Forelimb muscle (tissue), 1 donor: ENCODE measurements at regions not wholly inside any gene's neighbourhood (a gene's known extent, or its start where the extent isn't known, plus 50 kb on each side); places are given as distances from the start of the nearest gene placed in this dataset.
"Not testable (repeated sequence)": the region's sequence is repeated elsewhere in the genome, so short reads cannot be mapped to it uniquely, and the experiment has no call there.

ENCODE experiments used
- DNase-seq: peaks from one replicate; pipeline ENCODE4 v3.0.0-alpha.2; 2013; ENCODE audit warnings: low read depth

- no peak for DNase-seq
Observed at GRCh38 chr2:761384-761783, 84.2 kb upstream of the TMEM18 start.

- no peak for DNase-seq
Observed at GRCh38 chr2:760001-760400, 82.8 kb upstream of the TMEM18 start.

GRCh38 chr2:758073-758820 is 81.0 kb upstream of the TMEM18 start:
- DNase-seq, result no peak

GRCh38 chr2:753123-753522 is 75.9 kb upstream of the TMEM18 start:
- no peak for DNase-seq

- no peak for DNase-seq
Observed at GRCh38 chr2:751474-751873, 74.3 kb upstream of the TMEM18 start.

GRCh38 chr2:750628-751027 is 73.4 kb upstream of the TMEM18 start:
- no peak for DNase-seq

- DNase-seq, result no peak
Observed at GRCh38 chr2:747762-748351, 70.7 kb upstream of the TMEM18 start.

- DNase-seq, result no peak
Observed at GRCh38 chr2:746697-747096, 69.5 kb upstream of the TMEM18 start.

GRCh38 chr2:744088-744487 is 66.9 kb upstream of the TMEM18 start:
- DNase-seq, result no peak

- DNase-seq, result no peak
Observed at GRCh38 chr2:742221-742620, 65.0 kb upstream of the TMEM18 start.

- no peak for DNase-seq
Observed at GRCh38 chr2:741195-741496, 63.9 kb upstream of the TMEM18 start.

GRCh38 chr2:740322-741194 is 63.4 kb upstream of the TMEM18 start:
- peak; percentile 14 for DNase-seq

- not testable (repeated sequence) for DNase-seq
Observed at GRCh38 chr2:739864-740321, 62.7 kb upstream of the TMEM18 start.

- DNase-seq, result no peak
Observed at GRCh38 chr2:736939-737338, 59.7 kb upstream of the TMEM18 start.

- no peak for DNase-seq
Observed at GRCh38 chr2:735670-736218, 58.5 kb upstream of the TMEM18 start.

GRCh38 chr2:734496-734895 is 57.3 kb upstream of the TMEM18 start:
- DNase-seq, result no peak

GRCh38 chr2:733495-733894 is 56.3 kb upstream of the TMEM18 start:
- no peak for DNase-seq

GRCh38 chr2:733001-733400 is 55.8 kb upstream of the TMEM18 start:
- no peak for DNase-seq

- DNase-seq, result no peak
Observed at GRCh38 chr2:731711-732110, 54.5 kb upstream of the TMEM18 start.

GRCh38 chr2:729376-729861 is 52.2 kb upstream of the TMEM18 start:
- no peak for DNase-seq

- DNase-seq, result no peak
Observed at GRCh38 chr2:728165-728564, 51.0 kb upstream of the TMEM18 start.

GRCh38 chr2:727071-727470 is 49.9 kb upstream of the TMEM18 start:
- DNase-seq, result no peak
